OCI-LY7 (cell line): ENCODE measurements at regions not wholly inside any gene's neighbourhood (a gene's known extent, or its start where the extent isn't known, plus 50 kb on each side); places are given as distances from the start of the nearest gene placed in this dataset.

Experiments
- CTCF ChIP-seq: fragments of 200-600 bp; sonication (generic); conservative IDR thresholded peaks from 2 replicates; pipeline ENCODE4 v1.5.1; 2014; ENCODE audit warnings: mild to moderate bottlenecking, antibody characterized with exemption, low read length, moderate library complexity, mixed read lengths
- EZH2phosphoT487 ChIP-seq: fragments of 200-600 bp; sonication (generic); IDR thresholded peaks from 2 replicates; pipeline ENCODE4 v1.6.1; 2018; ENCODE audit warnings: low read depth, borderline replicate concordance, mild to moderate bottlenecking, mixed run types, antibody characterized with exemption, low read length, moderate library complexity, mixed read lengths

GRCh38 chrX:141375011-141375760 lies 132.9 kb upstream of the SPANXC start:
- TF ChIP-seq CTCF (no peak), EZH2phosphoT487 (no peak)
